K562 (cell line): ENCODE measurements at regions not wholly inside any gene's neighbourhood (a gene's known extent, or its start where the extent isn't known, plus 50 kb on each side); places are given as distances from the start of the nearest gene placed in this dataset.

ENCODE experiments used
- ATAC-seq: fragments of 200-7000 bp; cut with Tn5 transposase; 3 replicates; pipeline ENCODE4 v1.9.1; 2020; ENCODE audit warnings: moderate library complexity
- BruUV-seq: library from RNA; stranded (reverse); fragments of 400-500 nt; replicated peaks from 2 replicates; lab custom pipeline; 2021; lab: Mats Ljungman, UMichigan
- CTCF ChIA-PET: fragments of 300-600 bp; formaldehyde crosslinking; extraction: SDS; loops from one replicate; lab custom pipeline; 2021; ENCODE audit warnings: low intra/inter-chr PET ratio; lab: Yijun Ruan, JAX
- POLR2A ChIA-PET: fragments of 300-600, 350-650 bp; sonication (Branson Sonifier 250); formaldehyde crosslinking; extraction: SDS; loops from one replicate; lab custom pipeline; 2021; ENCODE audit warnings: antibody characterized with exemption, inconsistent platforms; lab: Yijun Ruan, JAX
- DNase-seq, 4 experiments: peaks; one replicate each; pipeline versions ENCODE4 v3.0.0 to v3.0.0-alpha.2; 2011 to 2018; ENCODE audit warnings: low spot score in 3 of 4, mixed read lengths in 3 of 4; ENCODE audit errors: extremely low read depth in 1 of 4
- FAIRE-seq: peaks from 2 replicates; lab custom pipeline; 2011; peaks lifted over from hg19 to GRCh38; lab: Jason Lieb, UNC
- H2AFZ ChIP-seq: 2 replicates; pipeline ENCODE4 v1.6.0; 2011; ENCODE audit warnings: low read depth, low read length, control low read depth, inconsistent platforms
- H3K27ac ChIP-seq: fragments of 200-600 bp; 3 replicates; pipeline ENCODE4 v1.8.0; 2011; ENCODE audit warnings: low read depth, mild to moderate bottlenecking, control low read depth, inconsistent platforms, low read length, moderate library complexity, mixed read lengths; ENCODE audit errors: extremely low read depth
- H3K27me3 ChIP-seq, 2 experiments: fragments of 300-600 bp in 1 of 2; 2 replicates in 1 of 2; 3 replicates in 1 of 2; pipeline versions ENCODE4 v1.6.0 to v1.8.0; 2011; ENCODE audit warnings: inconsistent platforms in 2 of 2, low read length in 2 of 2, mild to moderate bottlenecking in 1 of 2, mixed read lengths in 1 of 2, moderate library complexity in 1 of 2; ENCODE audit not compliant: control insufficient read depth in 2 of 2, insufficient read depth in 2 of 2
- H3K36me3 ChIP-seq: fragments of 300-600 bp; 3 replicates; pipeline ENCODE4 v1.8.0; 2011; ENCODE audit warnings: mild to moderate bottlenecking, low read length, inconsistent platforms; ENCODE audit not compliant: control insufficient read depth, insufficient read depth
- H3K4me1 ChIP-seq, 2 experiments: fragments of 200-600 bp in 1 of 2; replicated peaks in 1 of 2; 2 replicates in 1 of 2; 3 replicates in 1 of 2; pipeline versions ENCODE4 v1.5.1 to v1.8.0; 2011; ENCODE audit warnings: inconsistent platforms in 2 of 2, low read length in 2 of 2, mild to moderate bottlenecking in 1 of 2, mixed read lengths in 1 of 2, moderate library complexity in 1 of 2; ENCODE audit not compliant: control insufficient read depth in 2 of 2, insufficient read depth in 2 of 2
- H3K4me2 ChIP-seq: 2 replicates; pipeline ENCODE4 v1.6.1; 2011; ENCODE audit warnings: low read length, control low read depth, inconsistent platforms, mixed read lengths; ENCODE audit not compliant: insufficient read depth
- H3K4me3 ChIP-seq: fragments of 200-600 bp; sonication (generic), shearing (Covaris generic); 2 replicates; pipeline ENCODE4 v1.5.1; 2016; ENCODE audit warnings: control low read depth, inconsistent platforms
- H3K79me2 ChIP-seq: fragments of 200-600 bp; 3 replicates; pipeline ENCODE4 v1.8.0; 2011; ENCODE audit warnings: low read length, inconsistent platforms; ENCODE audit not compliant: control insufficient read depth, insufficient read depth
- H3K9ac ChIP-seq, 2 experiments: 2 replicates each; pipeline versions ENCODE4 v1.6.0 to v1.6.1; 2011; ENCODE audit warnings: low read depth in 2 of 2, low read length in 2 of 2, control low read depth in 1 of 2, inconsistent platforms in 1 of 2, mild to moderate bottlenecking in 1 of 2, mixed read lengths in 1 of 2; ENCODE audit not compliant: insufficient read depth in 1 of 2
- H3K9me1 ChIP-seq: one replicate; pipeline ENCODE4 v1.6.0; 2011; ENCODE audit warnings: inconsistent platforms, mild to moderate bottlenecking, low read length, moderate library complexity; ENCODE audit not compliant: control insufficient read depth, insufficient read depth
- H3K9me3 ChIP-seq: replicated peaks from 2 replicates; pipeline ENCODE4 v1.5.1; 2011; ENCODE audit warnings: low read depth, low read length, inconsistent platforms; ENCODE audit not compliant: control insufficient read depth, insufficient read depth
- H4K20me1 ChIP-seq: replicated peaks from 2 replicates; pipeline ENCODE4 v1.6.1; 2011; ENCODE audit warnings: low read length, inconsistent platforms, mixed read lengths; ENCODE audit not compliant: control insufficient read depth, insufficient read depth
- ARHGAP35 ChIP-seq: fragments of 450-650 bp; IDR thresholded peaks from 2 replicates; pipeline ENCODE4 v1.6.1; 2018; ENCODE audit not compliant: partially characterized antibody
- CCNT2 ChIP-seq: IDR thresholded peaks from 2 replicates; pipeline ENCODE4 v1.6.1; 2011; ENCODE audit warnings: borderline replicate concordance, low read depth, mild to moderate bottlenecking, moderate library complexity, mixed read lengths, low read length; ENCODE audit not compliant: insufficient read length; ENCODE audit errors: extremely low read depth
- LEF1 ChIP-seq: fragments of 450-650 bp; IDR thresholded peaks from 2 replicates; pipeline ENCODE4 v1.6.1; 2016; ENCODE audit warnings: mild to moderate bottlenecking
- MTF1 ChIP-seq: fragments of 250-450 bp; sonication (Bioruptor Pico); IDR thresholded peaks from 2 replicates; pipeline ENCODE4 v1.9.0; 2021; ENCODE audit warnings: moderate library complexity, mild to moderate bottlenecking, inconsistent platforms, borderline replicate concordance
- NFRKB ChIP-seq: fragments of 450-650 bp; IDR thresholded peaks from 2 replicates; pipeline ENCODE4 v1.6.1; 2016; ENCODE audit warnings: low read depth
- RFX1 ChIP-seq: fragments of 450-650 bp; IDR thresholded peaks from 2 replicates; pipeline ENCODE4 v1.6.1; 2016; ENCODE audit warnings: mild to moderate bottlenecking, moderate library complexity
- SNIP1 ChIP-seq: fragments of 450-650 bp; IDR thresholded peaks from 2 replicates; pipeline ENCODE4 v1.7.1; 2017; ENCODE audit warnings: low read depth, mild to moderate bottlenecking
- WGBS: fragments of 100-300 bp; shearing (Covaris generic); methylation state at CpG from one replicate; pipeline ENCODE4 v1.1.6; 2016; ENCODE audit warnings: low coverage, mixed read lengths; ENCODE audit not compliant: insufficient coverage; ENCODE audit errors: missing lambda C conversion rate; 5-methylcytosine and 5-hydroxymethylcytosine counted together
- in situ Hi-C: fragments of 300-500 bp; cut with MboI; formaldehyde crosslinking; loops from 4 replicates; pipeline ENCODE4 v1.15.0; 2018; ENCODE audit warnings: inconsistent platforms, mixed read lengths
- intact Hi-C: fragments of 100-400 bp; cut with micrococcal nuclease; formaldehyde crosslinking; loops from 2 replicates; pipeline ENCODE4 v1.14.2; 2022

DNA sequence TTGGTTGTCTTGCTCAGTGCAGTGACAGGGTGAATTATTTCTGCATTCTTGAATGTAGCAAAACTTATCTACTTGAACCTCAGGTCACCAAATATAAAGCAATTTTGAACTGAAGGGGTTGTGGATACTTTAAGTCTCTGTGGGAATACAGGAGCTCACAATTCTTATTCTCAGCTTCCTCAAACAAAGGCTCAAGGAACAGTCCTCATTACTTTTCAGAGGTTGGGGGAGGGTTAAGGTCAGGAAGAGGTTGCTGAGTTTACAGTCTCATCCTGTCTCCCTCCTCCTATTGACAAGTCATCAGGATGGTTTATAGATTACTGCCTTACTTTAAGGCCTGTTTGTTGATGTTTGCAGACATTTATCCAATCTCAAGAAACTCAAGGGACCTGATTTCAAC is 143.6 kb upstream of the SPACA1 start:
- in situ Hi-C loops (no loop called here), intact Hi-C loops (no loop called here)
- no peaks in the 10 kb centered on the region for H3K79me2 ChIP-seq
- TF ChIP-seq SNIP1: no peak
- TF ChIP-seq NFRKB: no peak
- TF ChIP-seq LEF1: no peak
- no peak for TF ChIP-seq MTF1 (CRISPR knock-in tag)
- TF ChIP-seq CCNT2: no peak
- no peaks in the 10 kb centered on the region for H3K36me3 ChIP-seq
- no peak overlapping the region for H3K4me2 ChIP-seq
- no peak overlapping the region for H3K9ac ChIP-seq
- no peak overlapping the region for H3K4me3 ChIP-seq
- no peak overlapping the region for H3K27ac ChIP-seq
- H2AFZ ChIP-seq: no peak overlapping the region
- H3K4me1 ChIP-seq: no peaks in the 10 kb centered on the region
- no peaks in the 10 kb centered on the region for H3K9me1 ChIP-seq
- ChIA-PET CTCF (no interaction called here), POLR2A (no interaction called here)
- no peaks in the 10 kb centered on the region for H3K9me3 ChIP-seq
- FAIRE-seq (no peak), DNase-seq (no peak), ATAC-seq (no peak)
- H4K20me1 ChIP-seq: no peaks in the 10 kb centered on the region
- BruUV-seq: no TSS peak
- no peaks in the 10 kb centered on the region; a peak in 1 of 5 replicates for H3K27me3 ChIP-seq

DNA sequence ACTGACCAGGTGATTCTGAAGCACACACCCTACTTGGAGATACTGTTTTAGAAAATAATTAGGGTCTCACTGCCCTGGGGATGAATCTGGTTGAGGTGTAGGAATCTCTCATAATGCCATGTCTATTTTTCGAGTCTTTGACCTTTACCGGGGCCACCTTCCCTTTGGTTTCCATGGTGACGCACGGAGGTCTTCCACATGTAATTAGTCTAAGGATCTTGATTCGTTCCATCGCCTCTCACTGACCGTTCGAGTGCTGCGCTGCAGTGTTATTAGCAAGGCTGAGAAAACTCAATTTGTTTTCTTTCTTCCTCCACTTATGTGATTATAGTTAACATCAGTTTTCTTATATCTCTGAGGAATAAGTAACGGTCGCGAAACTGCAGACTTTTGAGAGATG is 144.3 kb upstream of the SPACA1 start:
- no peaks in the 10 kb centered on the region for H3K9me3 ChIP-seq
- H3K79me2 ChIP-seq: no peaks in the 10 kb centered on the region
- ChIA-PET CTCF (no interaction called here), POLR2A (no interaction called here)
- ATAC-seq (no peak), DNase-seq (no peak), FAIRE-seq (no peak)
- no peak overlapping the region for H3K27ac ChIP-seq
- no peaks in the 10 kb centered on the region for H3K36me3 ChIP-seq
- no peak overlapping the region for H3K4me3 ChIP-seq
- no TSS peak for BruUV-seq
- in situ Hi-C loops: no loop called here
- intact Hi-C loops: no loop called here
- no peaks in the 10 kb centered on the region for H3K27me3 ChIP-seq
- H3K9me1 ChIP-seq: no peaks in the 10 kb centered on the region
- TF ChIP-seq RFX1 (peak; percentile 56), ARHGAP35 (no peak)
- 12% methylated on average over 12 of the region's 12 CpGs for WGBS
- H3K4me2 ChIP-seq: no peak overlapping the region
- H3K9ac ChIP-seq: no peak overlapping the region
- no peak overlapping the region for H2AFZ ChIP-seq
- H4K20me1 ChIP-seq: no peaks in the 10 kb centered on the region
- no peaks in the 10 kb centered on the region for H3K4me1 ChIP-seq
